Lung (tissue), 11 donors: ENCODE measurements at regions not wholly inside any gene's neighbourhood (a gene's known extent, or its start where the extent isn't known, plus 50 kb on each side); places are given as distances from the start of the nearest gene placed in this dataset.

Experiments used
- ATAC-seq: fragments of 200-7000 bp; cut with Tn5 transposase; one replicate; pipeline ENCODE4 v1.9.1; 2020; ENCODE audit warnings: moderate number of reproducible peaks; ENCODE audit not compliant: insufficient read depth, low FRiP score
- DNase-seq, 3 donors: peaks; one replicate each; pipeline ENCODE4 v3.0.0-alpha.2; 2013 to 2017
- H3K27ac ChIP-seq, 2 donors: one replicate each; pipeline ENCODE4 v1.5.1; 2013; ENCODE audit warnings: mild to moderate bottlenecking in 2 of 2, moderate library complexity in 2 of 2, control low read depth in 1 of 2, inconsistent platforms in 1 of 2, low read depth in 1 of 2, low read length in 1 of 2
- H3K27me3 ChIP-seq, 3 donors: one replicate each; pipeline ENCODE4 v1.5.1; 2013; ENCODE audit warnings: low read length in 2 of 3; ENCODE audit not compliant: control insufficient read depth in 3 of 3, insufficient read depth in 3 of 3
- H3K36me3 ChIP-seq, 4 donors: one replicate each; pipeline ENCODE4 v1.5.1; 2013; ENCODE audit warnings: low read length in 4 of 4, mild to moderate bottlenecking in 1 of 4, moderate library complexity in 1 of 4; ENCODE audit not compliant: control insufficient read depth in 4 of 4, insufficient read depth in 4 of 4
- H3K4me1 ChIP-seq, 5 donors: one replicate each; pipeline ENCODE4 v1.5.1; 2013; ENCODE audit warnings: low read length in 5 of 5, mild to moderate bottlenecking in 2 of 5, moderate library complexity in 1 of 5; ENCODE audit not compliant: control insufficient read depth in 5 of 5, insufficient read depth in 5 of 5
- H3K4me3 ChIP-seq: one replicate; pipeline ENCODE4 v1.5.1; 2013; ENCODE audit warnings: mild to moderate bottlenecking, control low read depth, moderate library complexity
- H3K9ac ChIP-seq, 2 donors: one replicate each; pipeline ENCODE4 v1.5.1; 2013; ENCODE audit warnings: low read length in 2 of 2, control low read depth in 1 of 2; ENCODE audit not compliant: insufficient read depth in 1 of 2
- H3K9me3 ChIP-seq, 4 donors: one replicate each; pipeline ENCODE4 v1.5.1; 2013; ENCODE audit warnings: low read length in 3 of 4, mild to moderate bottlenecking in 1 of 4, moderate library complexity in 1 of 4; ENCODE audit not compliant: control insufficient read depth in 4 of 4, insufficient read depth in 3 of 4
- CTCF ChIP-seq: IDR thresholded peaks from 2 replicates; pipeline ENCODE4 v1.5.1; 2012; ENCODE audit warnings: mild to moderate bottlenecking; ENCODE audit errors: control extremely low read depth, extremely low read depth
- WGBS, 2 donors: extraction: QIAGEN DNeasy Blood & Tissue Kit; methylation state at CpG; one replicate each; pipeline ENCODE4 v1.1.7; 2013; 5-methylcytosine and 5-hydroxymethylcytosine counted together
- donor health status: control.
- donor health status: control.
- donor health status: Bipolar disorder and iron deficiency.
- donor health status: healthy.
- donor health status: DM: yes; HTN: yes; CAD: no.

- TF ChIP-seq CTCF = no peak
- Histone ChIP-seq H3K4me3 (no peak overlapping the region), H3K9ac (no peak overlapping the region), H3K9me3 (no peaks in the 10 kb centered on the region), H3K4me1 (no peaks in the 10 kb centered on the region), H3K27ac (no peak overlapping the region), H3K36me3 (no peaks in the 10 kb centered on the region), H3K27me3 (no peaks in the 10 kb centered on the region)
- no peak for DNase-seq
- whole genome bisulfite sequencing, 2 donors = 55 to 57% methylated on average over 5 of the region's 5 CpGs
- ATAC-seq = no peak
Observed at GRCh38 chr7:156491435-156491834, 149.1 kb upstream of the RNF32 start.

GRCh38 chr7:156490021-156490800 is 150.4 kb upstream of the RNF32 start:
- no peaks in the 10 kb centered on the region for H3K4me1 ChIP-seq
- TF ChIP-seq CTCF = no peak
- no peak for DNase-seq
- no peaks in the 10 kb centered on the region for H3K36me3 ChIP-seq
- H3K9me3 ChIP-seq = no peaks in the 10 kb centered on the region
- 83 to 89% methylated on average over 8 of the region's 8 CpGs for WGBS, 2 donors
- no peak overlapping the region for H3K9ac ChIP-seq
- ATAC-seq = no peak
- no peak overlapping the region for H3K27ac ChIP-seq
- no peaks in the 10 kb centered on the region for H3K27me3 ChIP-seq
- no peak overlapping the region for H3K4me3 ChIP-seq

- H3K9ac ChIP-seq = no peak overlapping the region
- no peak overlapping the region for H3K4me3 ChIP-seq
- no peaks in the 10 kb centered on the region for H3K36me3 ChIP-seq
- WGBS, 2 donors = 79 to 80% methylated on average over 12 of the region's 12 CpGs
- no peak overlapping the region for H3K27ac ChIP-seq
- DNase-seq (no peak), ATAC-seq (no peak)
- H3K27me3 ChIP-seq = no peaks in the 10 kb centered on the region
- TF ChIP-seq CTCF = no peak
- H3K9me3 ChIP-seq = no peaks in the 10 kb centered on the region
- no peaks in the 10 kb centered on the region for H3K4me1 ChIP-seq
Observed at GRCh38 chr7:156487811-156488533, 152.6 kb upstream of the RNF32 start.
